Caco-2 (cell line): ENCODE measurements at regions not wholly inside any gene's neighbourhood (a gene's known extent, or its start where the extent isn't known, plus 50 kb on each side); places are given as distances from the start of the nearest gene placed in this dataset.

ENCODE experiments used
- BruUV-seq: library from RNA; stranded (reverse); fragments of 400-500 nt; replicated peaks from 2 replicates; lab custom pipeline; 2021; lab: Mats Ljungman, UMichigan
- CTCF ChIA-PET: fragments of 300-600 bp; sonication (Branson Sonifier 250); formaldehyde crosslinking; loops from one replicate; lab custom pipeline; 2022; ENCODE audit warnings: antibody characterized with exemption; lab: Charles Lee
- POLR2A ChIA-PET: fragments of 300-600 bp; sonication (Branson Sonifier 250); formaldehyde crosslinking; loops from one replicate; lab custom pipeline; 2022; ENCODE audit warnings: antibody characterized with exemption; lab: Charles Lee
- DNase-seq, 2 experiments: peaks; one replicate each; pipeline versions ENCODE4 v3.0.0 to v3.0.0-alpha.2; 2020 to 2022
- H3K27me3 ChIP-seq: replicated peaks from 2 replicates; pipeline ENCODE4 v1.6.0; 2011; ENCODE audit warnings: low read length; ENCODE audit not compliant: control insufficient read depth, insufficient read depth
- H3K36me3 ChIP-seq: 2 replicates; pipeline ENCODE4 v1.5.1; 2011; ENCODE audit warnings: low read length; ENCODE audit not compliant: control insufficient read depth, insufficient read depth
- H3K4me1 ChIP-seq: fragments of 250-450 bp; sonication (Bioruptor Pico); 2 replicates; pipeline ENCODE4 v1.5.1; 2020; ENCODE audit warnings: mild to moderate bottlenecking
- H3K4me3 ChIP-seq: 2 replicates; pipeline ENCODE4 v1.5.1; 2011; ENCODE audit warnings: low read depth, mild to moderate bottlenecking, control low read depth, low read length
- H3K9me3 ChIP-seq: fragments of 250-450 bp; sonication (Bioruptor Pico); 2 replicates; pipeline ENCODE4 v1.5.1; 2020; ENCODE audit warnings: mild to moderate bottlenecking, moderate library complexity
- H3K27ac Mint-ChIP-seq: one replicate; pipeline ENCODE4 v1.8.0; 2022; ENCODE audit warnings: mixed read lengths; ENCODE audit not compliant: unreplicated experiment
- H3K27me3 Mint-ChIP-seq: one replicate; pipeline ENCODE4 v1.8.0; 2022; ENCODE audit warnings: mixed read lengths; ENCODE audit not compliant: insufficient read depth, unreplicated experiment
- H3K36me3 Mint-ChIP-seq: one replicate; pipeline ENCODE4 v1.8.0; 2022; ENCODE audit warnings: mild to moderate bottlenecking, mixed read lengths; ENCODE audit not compliant: insufficient read depth, unreplicated experiment
- H3K4me1 Mint-ChIP-seq: one replicate; pipeline ENCODE4 v1.8.0; 2022; ENCODE audit warnings: low read depth, mixed read lengths; ENCODE audit not compliant: unreplicated experiment
- H3K4me3 Mint-ChIP-seq: one replicate; pipeline ENCODE4 v1.8.0; 2022; ENCODE audit warnings: mild to moderate bottlenecking, moderate library complexity, mixed read lengths; ENCODE audit not compliant: unreplicated experiment
- H3K9me3 Mint-ChIP-seq: one replicate; pipeline ENCODE4 v1.8.0; 2022; ENCODE audit warnings: mixed read lengths; ENCODE audit not compliant: unreplicated experiment
- CTCF ChIP-seq, 2 experiments: fragments of 200-600 bp in 1 of 2; IDR thresholded peaks; 1 replicate in 1 of 2; 2 replicates in 1 of 2; pipeline versions ENCODE4 v1.5.1 to v1.8.0; 2011 to 2022; ENCODE audit warnings: antibody characterized with exemption in 1 of 2, control low read depth in 1 of 2, inconsistent platforms in 1 of 2, low read depth in 1 of 2, low read length in 1 of 2, mild to moderate bottlenecking in 1 of 2, moderate library complexity in 1 of 2; ENCODE audit not compliant: insufficient read depth in 1 of 2, severe bottlenecking in 1 of 2, unreplicated experiment in 1 of 2
- intact Hi-C: fragments of 100-400 bp; cut with micrococcal nuclease; formaldehyde crosslinking; loops from one replicate; pipeline ENCODE4 v1.10.0; 2022; ENCODE audit not compliant: unreplicated experiment

GRCh38 chr1:98472878-98473277 is 188.6 kb upstream of the SNX7 start:
- H3K36me3 Mint-ChIP-seq = no peaks in the 10 kb centered on the region
- POLR2A ChIA-PET = no interaction called here
- H3K27ac Mint-ChIP-seq = no peak overlapping the region
- H3K27me3 ChIP-seq = no peaks in the 10 kb centered on the region
- peaks cover 2% of the 10 kb centered on the region for H3K4me1 Mint-ChIP-seq
- no peaks in the 10 kb centered on the region for H3K27me3 Mint-ChIP-seq
- BruUV-seq = no TSS peak
- no peak for DNase-seq
- intact Hi-C loops = no loop called here
- no peak for TF ChIP-seq CTCF (IDR thresholded peaks at IDR 0.05; ENCODE audit: insufficient read depth in 1 of 2, low read depth in 1 of 2, low read length in 1 of 2, severe bottlenecking in 1 of 2, unreplicated experiment in 1 of 2)
- no peaks in the 10 kb centered on the region for H3K36me3 ChIP-seq
- H3K9me3 ChIP-seq = no peaks in the 10 kb centered on the region
- H3K4me1 ChIP-seq = no peaks in the 10 kb centered on the region
- H3K9me3 Mint-ChIP-seq = no peaks in the 10 kb centered on the region
- H3K4me3 Mint-ChIP-seq = no peak overlapping the region
- CTCF ChIA-PET = no interaction called here
- H3K4me3 ChIP-seq = no peak overlapping the region

DNA sequence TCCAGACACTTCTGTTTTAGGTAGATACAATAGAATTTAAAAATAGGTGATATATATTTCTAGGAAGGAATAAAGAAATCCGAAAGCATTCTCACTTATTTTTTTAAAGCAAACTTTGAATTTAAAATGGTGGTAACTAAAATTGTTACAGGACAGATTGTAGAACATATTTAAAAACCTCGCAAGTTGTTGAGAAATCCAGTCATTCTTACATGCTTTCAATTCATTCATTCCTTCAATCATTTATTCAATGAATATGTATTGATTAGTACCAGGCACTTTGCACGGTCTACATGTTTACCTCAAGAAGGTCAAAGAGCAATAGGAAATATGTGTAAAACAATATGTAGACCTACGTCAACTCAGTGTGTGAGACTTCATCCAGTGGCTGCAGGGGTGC is 189.9 kb upstream of the SNX7 start:
- Mint-ChIP-seq H3K27me3 (no peaks in the 10 kb centered on the region), H3K27ac (no peak overlapping the region), H3K36me3 (no peaks in the 10 kb centered on the region), H3K4me3 (no peak overlapping the region), H3K9me3 (no peaks in the 10 kb centered on the region), H3K4me1 (peaks cover 14% of the 10 kb centered on the region)
- ChIA-PET POLR2A (no interaction called here), CTCF (no interaction called here)
- TF ChIP-seq CTCF (IDR thresholded peaks at IDR 0.05; ENCODE audit: insufficient read depth in 1 of 2, low read depth in 1 of 2, low read length in 1 of 2, severe bottlenecking in 1 of 2, unreplicated experiment in 1 of 2) = no peak
- no peaks in the 10 kb centered on the region for H3K36me3 ChIP-seq
- H3K4me1 ChIP-seq = no peaks in the 10 kb centered on the region
- intact Hi-C loops = no loop called here
- no peaks in the 10 kb centered on the region for H3K27me3 ChIP-seq
- BruUV-seq = no TSS peak
- no peaks in the 10 kb centered on the region for H3K9me3 ChIP-seq
- no peak overlapping the region for H3K4me3 ChIP-seq
- DNase-seq = no peak

DNA sequence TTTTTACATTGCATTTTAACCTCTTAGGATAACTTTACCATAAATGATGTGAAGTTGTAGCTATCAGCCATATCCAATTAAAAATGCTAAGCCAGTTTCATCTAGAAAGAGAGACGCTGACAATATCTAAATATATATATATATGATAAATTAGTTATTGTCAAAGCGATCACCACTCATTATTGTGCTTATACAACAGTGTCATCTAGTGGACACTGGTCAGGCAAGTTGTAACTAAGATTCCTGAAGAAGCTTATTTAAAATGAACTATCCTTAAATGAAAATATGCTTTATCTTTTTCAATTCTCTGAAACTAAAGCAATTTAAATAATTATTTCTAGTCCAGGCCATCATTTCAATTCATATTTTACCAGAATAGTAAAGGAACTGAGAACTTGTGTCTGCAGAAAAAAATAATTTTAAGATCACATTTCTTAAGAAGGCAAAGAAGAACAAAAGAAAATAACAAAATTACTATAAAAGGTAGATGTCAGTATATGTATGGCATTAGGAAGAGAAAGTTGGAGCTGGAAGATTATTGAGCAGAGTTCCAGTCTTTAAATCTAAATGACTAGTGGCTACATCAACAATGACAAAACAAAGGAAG is 193.3 kb upstream of the SNX7 start:
- H3K4me1 Mint-ChIP-seq = peaks cover 21% of the 10 kb centered on the region

More for the DNA sequence above, 193.3 kb upstream of the SNX7 start:
- no peaks in the 10 kb centered on the region for H3K27me3 Mint-ChIP-seq
- Histone ChIP-seq H3K4me3 (no peak overlapping the region), H3K36me3 (no peaks in the 10 kb centered on the region), H3K4me1 (no peaks in the 10 kb centered on the region), H3K27me3 (no peaks in the 10 kb centered on the region), H3K9me3 (no peaks in the 10 kb centered on the region)
- H3K27ac Mint-ChIP-seq = no peak overlapping the region
- no TSS peak for BruUV-seq
- peak overlapping the region; percentile 41 for H3K4me3 Mint-ChIP-seq
- ChIA-PET CTCF (interaction anchor here (0.5 to 1.0 kb wide), 3 partner anchors 9 to 880 kb away, joined by 3 to 9 read pairs (median 4); no protein-coding TSS in a partner anchor), POLR2A (no interaction called here)
- peak in 1 of 2 experiments; percentile 30 for DNase-seq
- TF ChIP-seq CTCF (IDR thresholded peaks at IDR 0.05; ENCODE audit: insufficient read depth in 1 of 2, low read depth in 1 of 2, low read length in 1 of 2, severe bottlenecking in 1 of 2, unreplicated experiment in 1 of 2) = peak; percentile 63 to 75
- H3K36me3 Mint-ChIP-seq = no peaks in the 10 kb centered on the region
- H3K9me3 Mint-ChIP-seq = no peaks in the 10 kb centered on the region
- intact Hi-C loops = loop anchor here (1.0 to 10.0 kb wide), 4 partner anchors 417 to 803 kb away; no protein-coding TSS in a partner anchor
